Activated CD4-positive, alpha-beta T cell treated with anti-CD3 and anti-CD28 coated beads, Interleukin-2, amount 50 U/mL, for 16 hours (primary cell): ENCODE measurements at regions not wholly inside any gene's neighbourhood (a gene's known extent, or its start where the extent isn't known, plus 50 kb on each side); places are given as distances from the start of the nearest gene placed in this dataset.

Source experiments
- DNase-seq: peaks from one replicate; pipeline ENCODE4 v3.0.0-alpha.2; 2020

GRCh38 chr14:32254952-32255679 lies 52.0 kb upstream of the RNU6-8 start:
- DNase-seq = peak; percentile 69

DNA sequence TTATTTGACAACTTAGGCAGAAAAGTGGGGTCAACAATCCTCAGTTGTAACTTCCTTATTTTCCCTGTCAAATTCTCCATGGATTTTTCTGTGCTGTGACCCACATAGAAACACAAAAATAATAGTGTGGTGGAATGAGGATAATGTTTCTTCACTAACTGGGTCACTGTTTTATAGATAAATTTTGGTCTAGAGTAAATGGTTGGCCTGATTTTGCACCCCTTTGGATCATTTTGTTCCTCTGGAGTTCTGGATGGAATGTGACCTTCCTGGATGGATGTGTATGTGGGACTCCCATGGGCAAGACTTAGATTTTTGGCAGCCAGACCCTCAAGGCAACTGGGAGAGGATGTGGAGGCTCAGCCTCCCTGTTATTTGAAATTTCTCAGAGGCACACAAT lies 52.7 kb upstream of the RNU6-8 start:
- no peak for DNase-seq

GRCh38 chr14:32256576-32256975 lies 53.5 kb upstream of the RNU6-8 start:
- no peak for DNase-seq

DNA sequence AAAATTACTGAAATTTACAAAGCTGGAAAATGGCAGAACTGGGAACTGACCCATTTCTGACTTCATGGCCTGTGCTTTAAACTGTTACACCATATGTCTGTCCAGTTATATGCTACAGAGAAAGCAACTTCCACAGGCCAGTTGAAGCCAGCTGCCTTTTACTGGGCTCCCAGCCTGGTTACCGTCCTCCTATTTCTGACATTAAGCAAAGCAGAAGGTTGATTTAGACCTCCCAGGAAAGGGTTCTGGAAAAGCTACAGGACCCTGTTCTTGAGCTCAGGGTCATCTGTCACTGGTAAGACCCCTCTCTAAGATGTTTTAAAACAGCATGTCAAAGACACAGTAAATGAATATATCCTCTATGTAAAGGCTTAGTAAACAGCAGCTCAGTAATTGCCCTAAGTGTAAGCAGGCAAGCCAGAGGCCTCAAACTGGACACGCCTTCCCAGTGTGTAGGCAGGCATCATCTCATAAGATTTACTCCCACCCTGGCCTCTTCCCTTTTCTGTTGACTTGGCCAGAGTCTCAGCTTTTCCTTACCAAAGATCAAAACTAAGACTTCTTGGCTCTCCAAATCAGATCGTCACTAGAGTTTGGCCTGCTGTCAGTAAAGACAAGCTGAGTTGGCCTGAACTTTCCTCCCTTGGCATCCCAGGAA lies 55.4 kb upstream of the RNU6-8 start:
- DNase-seq = no peak

GRCh38 chr14:32259368-32260013 lies 56.4 kb upstream of the RNU6-8 start:
- peak; percentile 69 for DNase-seq

GRCh38 chr14:32263939-32264567 lies 61.0 kb upstream of the RNU6-8 start:
- no peak for DNase-seq

DNA sequence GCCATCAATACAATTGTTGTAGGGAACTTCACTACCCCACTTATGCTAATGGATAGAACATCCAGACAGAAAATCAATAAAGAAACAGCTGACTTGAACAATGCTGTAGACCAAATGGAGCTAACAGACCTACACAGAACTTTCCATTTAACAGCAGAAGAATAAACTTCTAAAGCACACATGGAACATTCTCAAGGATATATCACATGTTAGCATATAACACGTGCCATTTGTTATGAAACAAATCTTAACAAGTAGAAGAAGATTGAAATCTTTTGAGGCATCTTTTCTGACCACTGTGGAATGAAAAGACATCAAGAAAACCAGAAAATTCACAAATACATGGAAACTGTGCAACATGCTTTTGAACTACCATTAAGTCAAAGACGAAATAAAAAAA lies 62.5 kb upstream of the RNU6-8 start:
- no peak for DNase-seq

- no peak for DNase-seq
These were observed 51.1 kb upstream of the AKAP6 start for GRCh38 chr14:32277998-32278397.
